ENCODE measurements at regions not wholly inside any gene's neighbourhood (a gene's known extent, or its start where the extent isn't known, plus 50 kb on each side); places are given as distances from the start of the nearest gene placed in this dataset.

GRCh38 chr17:51527225-51527982, 267.1 kb downstream of the UTP18 start:
- TF ChIP-seq EP300 (IDR thresholded peaks at IDR 0.05) (no peak), CTCF (IDR thresholded peaks at IDR 0.05) (no peak), POLR2A (IDR thresholded peaks at IDR 0.05) (no peak)
- no peaks in the 10 kb centered on the region for H3K9me3 ChIP-seq

GRCh38 chr17:51528111-51528510, 267.8 kb downstream of the UTP18 start:
- DNase-seq (ENCODE audit: low spot score in 2 of 2) = no peak
- WGBS, 2 donors = 49 to 66% methylated on average over 6 of the region's 6 CpGs
- Histone ChIP-seq H3K4me1 (no peaks in the 10 kb centered on the region), H3K36me3 (no peaks in the 10 kb centered on the region), H3K27ac (no peak overlapping the region), H3K4me3 (no peak overlapping the region), H3K27me3 (no peaks in the 10 kb centered on the region), H3K9me3 (no peaks in the 10 kb centered on the region)
- TF ChIP-seq CTCF (IDR thresholded peaks at IDR 0.05) (no peak), EP300 (IDR thresholded peaks at IDR 0.05) (no peak), POLR2A (IDR thresholded peaks at IDR 0.05) (no peak)

More at GRCh38 chr17:51527225-51527982, 267.1 kb downstream of the UTP18 start:
- H3K36me3 ChIP-seq = no peaks in the 10 kb centered on the region
- DNase-seq (ENCODE audit: low spot score in 2 of 2) = no peak
- no peak overlapping the region for H3K27ac ChIP-seq
- WGBS, 2 donors = 60% methylated on average over 9 of the region's 9 CpGs
- H3K4me3 ChIP-seq = no peak overlapping the region
- no peaks in the 10 kb centered on the region for H3K4me1 ChIP-seq
- no peaks in the 10 kb centered on the region for H3K27me3 ChIP-seq

- Histone ChIP-seq H3K4me3 (no peak overlapping the region), H3K27me3 (no peaks in the 10 kb centered on the region), H3K9me3 (no peaks in the 10 kb centered on the region), H3K36me3 (no peaks in the 10 kb centered on the region), H3K4me1 (peaks cover 0 to 7% (median 0%) of the 10 kb centered on the region in 4 donors), H3K27ac (no peak overlapping the region)
- TF ChIP-seq EP300 (IDR thresholded peaks at IDR 0.05) (no peak), POLR2A (IDR thresholded peaks at IDR 0.05) (no peak), CTCF (IDR thresholded peaks at IDR 0.05) (no peak)
- DNase-seq (ENCODE audit: low spot score in 2 of 2) = no peak
- 78 to 83% methylated on average over 3 of the region's 3 CpGs for WGBS, 2 donors
These were observed 272.9 kb downstream of the UTP18 start for GRCh38 chr17:51533219-51533618.

GRCh38 chr17:51533821-51534220, 273.5 kb downstream of the UTP18 start:
- Histone ChIP-seq H3K4me1 (peaks cover 0 to 7% (median 0%) of the 10 kb centered on the region in 4 donors), H3K4me3 (no peak overlapping the region), H3K9me3 (peaks cover 0 to 2% (median 0%) of the 10 kb centered on the region in 4 donors), H3K27me3 (no peaks in the 10 kb centered on the region), H3K27ac (no peak overlapping the region), H3K36me3 (no peaks in the 10 kb centered on the region)
- no peak for TF ChIP-seq POLR2A (IDR thresholded peaks at IDR 0.05)
- DNase-seq (ENCODE audit: low spot score in 2 of 2) = no peak
- WGBS, 2 donors = 89 to 91% methylated on average over 3 of the region's 3 CpGs

- Histone ChIP-seq H3K27ac (no peak overlapping the region), H3K36me3 (no peaks in the 10 kb centered on the region), H3K4me3 (no peak overlapping the region), H3K27me3 (no peaks in the 10 kb centered on the region), H3K9me3 (peaks cover 0 to 5% (median 0%) of the 10 kb centered on the region in 4 donors), H3K4me1 (peaks cover 0 to 7% (median 0%) of the 10 kb centered on the region in 4 donors)
- 90 to 91% methylated on average over 7 of the region's 7 CpGs for WGBS, 2 donors
- DNase-seq (ENCODE audit: low spot score in 2 of 2) = no peak
- no peak for TF ChIP-seq CTCF (IDR thresholded peaks at IDR 0.05)
- no peak for TF ChIP-seq EP300 (IDR thresholded peaks at IDR 0.05)
These were observed 276.3 kb downstream of the UTP18 start for GRCh38 chr17:51536627-51537026.
